ENCODE measurements at regions not wholly inside any gene's neighbourhood (a gene's known extent, or its start where the extent isn't known, plus 50 kb on each side); places are given as distances from the start of the nearest gene placed in this dataset.

GRCh38 chr4:23730998-23731397 lies 158.8 kb downstream of the PPARGC1A start:
- TF ChIP-seq MAFK (conservative IDR thresholded peaks at IDR 0.05 in 1 of 2, IDR thresholded peaks at IDR 0.05 in 1 of 2; ENCODE audit: low read length in 2 of 2): no peak
- no peak for TF ChIP-seq MYC (CRISPR knock-in tag; IDR thresholded peaks at IDR 0.05; ENCODE audit: borderline replicate concordance)
- TF ChIP-seq NFE2L1 (CRISPR knock-in tag; IDR thresholded peaks at IDR 0.05; ENCODE audit: borderline replicate concordance): no peak
- TF ChIP-seq POLR2AphosphoS5 (IDR thresholded peaks at IDR 0.05; ENCODE audit: low read depth, low read length): no peak
- TF ChIP-seq PAX8 (CRISPR knock-in tag; IDR thresholded peaks at IDR 0.05; ENCODE audit: borderline replicate concordance): no peak
- no peak for TF ChIP-seq CBX1 (IDR thresholded peaks at IDR 0.05; ENCODE audit: low read depth)
- no peak for TF ChIP-seq ZBTB7B (CRISPR knock-in tag; IDR thresholded peaks at IDR 0.05)
- TF ChIP-seq ZNF335 (CRISPR knock-in tag; IDR thresholded peaks at IDR 0.05): no peak
- TF ChIP-seq, protein P1, sequence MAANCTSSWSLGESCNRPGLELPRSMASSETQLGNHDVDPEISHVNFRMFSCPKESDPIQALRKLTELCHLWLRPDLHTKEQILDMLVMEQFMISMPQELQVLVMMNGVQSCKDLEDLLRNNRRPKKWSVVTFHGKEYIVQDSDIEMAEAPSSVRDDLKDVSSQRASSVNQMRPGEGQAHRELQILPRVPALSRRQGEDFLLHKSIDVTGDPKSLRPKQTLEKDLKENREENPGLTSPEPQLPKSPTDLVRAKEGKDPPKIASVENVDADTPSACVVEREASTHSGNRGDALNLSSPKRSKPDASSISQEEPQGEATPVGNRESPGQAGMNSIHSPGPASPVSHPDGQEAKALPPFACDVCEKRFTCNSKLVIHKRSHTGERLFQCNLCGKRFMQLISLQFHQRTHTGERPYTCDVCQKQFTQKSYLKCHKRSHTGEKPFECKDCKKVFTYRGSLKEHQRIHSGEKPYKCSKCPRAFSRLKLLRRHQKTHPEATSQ (CRISPR knock-in tag; IDR thresholded peaks at IDR 0.05; ENCODE audit: borderline replicate concordance): no peak
- TF ChIP-seq SETDB1 (CRISPR knock-in tag; IDR thresholded peaks at IDR 0.05; ENCODE audit: borderline replicate concordance): no peak
- no peak for TF ChIP-seq CTCF (CRISPR knock-in tag; IDR thresholded peaks at IDR 0.05)
- no peak for TF ChIP-seq ZNF660 (CRISPR knock-in tag; IDR thresholded peaks at IDR 0.05; ENCODE audit: borderline replicate concordance, low read depth)
- no peak for TF ChIP-seq POLR2AphosphoS2 (IDR thresholded peaks at IDR 0.05; ENCODE audit: low read depth, low read length)
- TF ChIP-seq ZNF496 (CRISPR knock-in tag; IDR thresholded peaks at IDR 0.05; ENCODE audit: insufficient replicate concordance): no peak

Data from HepG2 (cell line).